GM12872 (cell line): ENCODE measurements at regions not wholly inside any gene's neighbourhood (a gene's known extent, or its start where the extent isn't known, plus 50 kb on each side); places are given as distances from the start of the nearest gene placed in this dataset.

Source experiments
- CTCF ChIP-seq: IDR thresholded peaks from 3 replicates; pipeline ENCODE4 v1.5.1; 2011; ENCODE audit warnings: low read depth, mild to moderate bottlenecking, low read length, moderate library complexity; ENCODE audit not compliant: insufficient read depth

- no peak for TF ChIP-seq CTCF
Observed at GRCh38 chr10:65500716-65501115, 1425.1 kb upstream of the LRRTM3 start.

- no peak for TF ChIP-seq CTCF
Observed at GRCh38 chr10:65501259-65501658, 1424.6 kb upstream of the LRRTM3 start.

- TF ChIP-seq CTCF = no peak
Observed at GRCh38 chr10:65518379-65518778, 1407.5 kb upstream of the LRRTM3 start.

GRCh38 chr10:65528986-65529385 is 1396.8 kb upstream of the LRRTM3 start:
- no peak for TF ChIP-seq CTCF

- TF ChIP-seq CTCF = no peak
Observed at GRCh38 chr10:65531545-65531944, 1394.3 kb upstream of the LRRTM3 start.

- no peak for TF ChIP-seq CTCF
Observed at GRCh38 chr10:65534771-65535170, 1391.1 kb upstream of the LRRTM3 start.

GRCh38 chr10:65544756-65545155 is 1381.1 kb upstream of the LRRTM3 start:
- no peak for TF ChIP-seq CTCF

GRCh38 chr10:65548001-65548400 is 1377.8 kb upstream of the LRRTM3 start:
- no peak for TF ChIP-seq CTCF
